A673 (cell line): ENCODE measurements at regions not wholly inside any gene's neighbourhood (a gene's known extent, or its start where the extent isn't known, plus 50 kb on each side); places are given as distances from the start of the nearest gene placed in this dataset.

Experiments
- BruUV-seq: library from RNA; stranded (reverse); fragments of 400-500 nt; replicated peaks from 2 replicates; lab custom pipeline; 2021; lab: Mats Ljungman, UMichigan
- CTCF ChIA-PET: fragments of 300-600 bp; sonication (Branson Sonifier 250); formaldehyde crosslinking; loops from one replicate; lab custom pipeline; 2022; ENCODE audit warnings: antibody characterized with exemption; lab: Charles Lee
- POLR2A ChIA-PET: fragments of 300-600 bp; sonication (Branson Sonifier 250); formaldehyde crosslinking; loops from one replicate; lab custom pipeline; 2022; ENCODE audit warnings: antibody characterized with exemption; ENCODE audit not compliant: low non-redundant PET; lab: Charles Lee
- DNase-seq: peaks from one replicate; pipeline ENCODE4 v3.0.0-alpha.2; 2015; ENCODE audit warnings: low spot score
- H3K27ac ChIP-seq: fragments of 200-600 bp; sonication (generic); 2 replicates; pipeline ENCODE4 v1.5.1; 2016; ENCODE audit warnings: mixed run types, low read depth, mild to moderate bottlenecking, mixed read lengths, antibody characterized with exemption, low read length; ENCODE audit not compliant: poor library complexity, severe bottlenecking
- H3K27me3 ChIP-seq: fragments of 200-600 bp; sonication (generic); replicated peaks from 2 replicates; pipeline ENCODE4 v1.6.1; 2017; ENCODE audit warnings: mixed run types, low read depth, mild to moderate bottlenecking, mixed read lengths, antibody characterized with exemption, low read length; ENCODE audit not compliant: insufficient read depth, poor library complexity
- H3K36me3 ChIP-seq: fragments of 200-600 bp; sonication (generic); 2 replicates; pipeline ENCODE4 v1.6.1; 2016; ENCODE audit warnings: mixed run types, mild to moderate bottlenecking, mixed read lengths, antibody characterized with exemption, low read length; ENCODE audit not compliant: insufficient read depth, poor library complexity, severe bottlenecking
- H3K4me1 ChIP-seq: fragments of 200-600 bp; sonication (generic); 2 replicates; pipeline ENCODE4 v1.6.1; 2017; ENCODE audit warnings: mixed run types, mild to moderate bottlenecking, mixed read lengths, antibody characterized with exemption, low read length; ENCODE audit not compliant: insufficient read depth, poor library complexity, severe bottlenecking
- H3K4me3 ChIP-seq: fragments of 200-600 bp; sonication (generic); 2 replicates; pipeline ENCODE4 v1.5.1; 2016; ENCODE audit warnings: low read depth, mixed run types, mild to moderate bottlenecking, mixed read lengths, low read length; ENCODE audit not compliant: poor library complexity, severe bottlenecking
- H3K9me3 ChIP-seq: fragments of 200-600 bp; sonication (generic); 2 replicates; pipeline ENCODE4 v1.6.1; 2016; ENCODE audit warnings: mixed run types, low read depth, mild to moderate bottlenecking, mixed read lengths, antibody characterized with exemption, low read length; ENCODE audit not compliant: poor library complexity, severe bottlenecking
- CTCF ChIP-seq: fragments of 300-800, 200-600 bp; sonication (generic); conservative IDR thresholded peaks from 2 replicates; pipeline ENCODE4 v1.5.1; 2017; ENCODE audit warnings: low read depth, mild to moderate bottlenecking, antibody characterized with exemption, low read length, moderate library complexity, mixed read lengths
- EZH2 ChIP-seq: fragments of 200-600 bp; sonication (generic); IDR thresholded peaks from 2 replicates; pipeline ENCODE4 v1.6.1; 2017; ENCODE audit warnings: borderline replicate concordance, low read depth, mild to moderate bottlenecking, mixed read lengths, antibody characterized with exemption, low read length; ENCODE audit not compliant: poor library complexity, severe bottlenecking
- intact Hi-C: fragments of 100-400 bp; cut with micrococcal nuclease; formaldehyde crosslinking; loops from one replicate; pipeline ENCODE4 v1.10.0; 2022; ENCODE audit not compliant: unreplicated experiment

DNA sequence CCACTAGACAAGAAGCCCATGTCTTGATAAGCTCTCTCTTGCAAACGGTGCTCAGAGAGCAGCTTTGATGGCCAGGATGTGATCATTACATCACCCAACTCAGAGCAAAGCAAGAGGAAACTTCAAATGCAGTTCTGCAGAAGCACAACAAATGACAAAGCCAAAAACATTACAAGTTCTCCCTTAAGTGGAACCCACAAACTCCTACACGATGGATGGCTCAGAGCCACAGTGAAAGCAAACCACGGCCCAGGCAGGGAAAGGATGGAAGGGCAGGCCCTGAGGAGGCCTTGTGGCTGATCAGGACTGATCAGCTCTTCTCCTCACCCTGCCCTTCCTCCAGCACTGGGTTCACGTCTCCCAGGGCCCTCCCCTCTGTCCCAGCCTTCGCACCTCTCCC lies 326.4 kb downstream of the EIPR1 start:
- no peaks in the 10 kb centered on the region for H3K4me1 ChIP-seq
- peaks cover 5% of the 10 kb centered on the region for H3K9me3 ChIP-seq
- H3K27me3 ChIP-seq, result no peaks in the 10 kb centered on the region
- no peak overlapping the region for H3K27ac ChIP-seq
- no peak overlapping the region for H3K4me3 ChIP-seq
- DNase-seq, result no peak
- BruUV-seq, result no TSS peak
- ChIA-PET CTCF (no interaction called here), POLR2A (no interaction called here)
- H3K36me3 ChIP-seq, result no peaks in the 10 kb centered on the region
- intact Hi-C loops, result no loop called here
- TF ChIP-seq CTCF (no peak), EZH2 (no peak)

- no peaks in the 10 kb centered on the region for H3K9me3 ChIP-seq
- no peak overlapping the region for H3K27ac ChIP-seq
- POLR2A ChIA-PET, result no interaction called here
- CTCF ChIA-PET, result no interaction called here
- no peaks in the 10 kb centered on the region for H3K27me3 ChIP-seq
- BruUV-seq, result no TSS peak
- DNase-seq, result no peak
- no peak for TF ChIP-seq CTCF
- H3K36me3 ChIP-seq, result no peaks in the 10 kb centered on the region
- no peak overlapping the region for H3K4me3 ChIP-seq
- no peaks in the 10 kb centered on the region for H3K4me1 ChIP-seq
- intact Hi-C loops, result no loop called here
These were observed 331.3 kb downstream of the EIPR1 start for GRCh38 chr2:3046170-3046865.

DNA sequence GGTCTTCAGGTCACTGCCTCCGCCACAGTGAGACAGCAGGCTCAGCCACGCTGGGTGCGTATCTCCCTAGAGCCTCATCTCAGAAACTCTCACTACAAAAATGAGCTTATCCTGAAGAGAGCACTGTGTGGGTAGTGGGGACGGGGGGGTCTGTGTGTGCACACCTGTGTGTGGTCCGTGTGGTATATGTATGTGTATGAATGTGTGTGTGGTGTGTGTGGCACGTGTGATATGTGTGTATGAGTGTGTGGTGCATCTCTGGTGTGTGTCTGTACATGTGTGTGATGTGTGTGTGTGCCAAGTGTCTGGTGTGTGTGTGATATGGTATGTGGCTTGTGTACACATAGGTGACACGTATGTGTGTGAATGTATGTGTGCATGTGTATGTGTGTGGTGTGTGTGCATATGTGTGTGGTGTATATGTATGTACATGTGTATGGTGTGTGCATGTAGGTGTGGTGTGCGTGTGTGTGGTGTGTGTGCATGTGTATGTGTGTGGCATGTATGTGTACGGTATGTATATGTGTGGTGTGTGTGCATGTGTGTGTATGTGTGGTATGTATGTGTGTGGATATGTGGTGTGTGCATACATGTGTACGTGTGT lies 332.2 kb downstream of the EIPR1 start:
- H3K9me3 ChIP-seq, result no peaks in the 10 kb centered on the region
- intact Hi-C loops, result no loop called here
- no TSS peak for BruUV-seq

More for the DNA sequence above, 332.2 kb downstream of the EIPR1 start:
- no peaks in the 10 kb centered on the region for H3K36me3 ChIP-seq
- ChIA-PET POLR2A (no interaction called here), CTCF (no interaction called here)
- no peak for TF ChIP-seq CTCF
- TF ChIP-seq EZH2, result no peak
- no peaks in the 10 kb centered on the region for H3K4me1 ChIP-seq
- no peak for DNase-seq
- no peak overlapping the region for H3K27ac ChIP-seq
- no peaks in the 10 kb centered on the region for H3K27me3 ChIP-seq
- no peak overlapping the region for H3K4me3 ChIP-seq
